AG04450 (cell line): ENCODE measurements at regions not wholly inside any gene's neighbourhood (a gene's known extent, or its start where the extent isn't known, plus 50 kb on each side); places are given as distances from the start of the nearest gene placed in this dataset.
"Not testable (repeated sequence)": the region's sequence is repeated elsewhere in the genome, so short reads cannot be mapped to it uniquely, and the experiment has no call there.

Source experiments
- CTCF ChIA-PET: fragments of 300-600, 350-600 bp; formaldehyde crosslinking; extraction: SDS; loops from one replicate; lab custom pipeline; 2022; ENCODE audit warnings: antibody characterized with exemption, inconsistent platforms; lab: Charles Lee
- POLR2A ChIA-PET: fragments of 350-600 bp; formaldehyde crosslinking; extraction: SDS; loops from one replicate; lab custom pipeline; 2021; ENCODE audit warnings: antibody characterized with exemption, inconsistent platforms; lab: Yijun Ruan, JAX
- DNase-seq: peaks from one replicate; pipeline ENCODE4 v3.0.0-alpha.2; 2011; ENCODE audit warnings: low read depth, low spot score
- H3K27ac ChIP-seq: one replicate; pipeline ENCODE4 v1.5.1; 2012; ENCODE audit warnings: low read depth, low read length, control low read depth
- H3K27me3 ChIP-seq: one replicate; pipeline ENCODE4 v1.6.0; 2012; ENCODE audit warnings: low read length; ENCODE audit not compliant: control insufficient read depth, insufficient read depth
- H3K4me3 ChIP-seq: 2 replicates; pipeline ENCODE4 v1.5.1; 2011; ENCODE audit warnings: mild to moderate bottlenecking, low read depth, low read length, control low read depth
- H3K9me3 ChIP-seq: 2 replicates; pipeline ENCODE4 v1.5.1; 2012; ENCODE audit warnings: low read length; ENCODE audit not compliant: control insufficient read depth, insufficient read depth
- TF ChIP-seq, protein P1 (sequence below): IDR thresholded peaks from 2 replicates; pipeline ENCODE4 v1.5.1; 2011; ENCODE audit warnings: low read depth, low read length, control low read depth, inconsistent platforms

DNA sequence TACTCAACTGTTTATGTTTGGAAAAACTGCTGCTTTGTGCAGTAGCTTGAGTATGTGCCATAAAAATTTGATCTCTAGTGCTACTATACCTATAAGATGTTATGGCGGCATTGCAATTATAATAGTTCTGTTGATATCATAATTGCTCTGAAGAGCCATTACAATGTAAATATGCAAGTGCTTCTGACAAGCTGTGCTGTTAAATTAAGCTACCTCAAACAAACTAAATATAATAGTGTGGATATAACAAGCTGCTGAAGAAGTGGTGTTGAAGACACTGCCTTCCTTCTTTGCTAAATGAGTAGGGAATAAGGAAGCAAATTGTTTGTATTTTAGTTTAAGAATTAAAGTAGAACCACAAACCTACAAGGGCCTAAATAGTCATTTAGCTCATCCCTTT is 301.0 kb upstream of the MIS18BP1 start:
- no peak for DNase-seq
- ChIA-PET POLR2A (no interaction called here), CTCF (no interaction called here)
- no peak overlapping the region for H3K27ac ChIP-seq
- peaks cover 15% of the 10 kb centered on the region for H3K9me3 ChIP-seq
- no peak overlapping the region for H3K4me3 ChIP-seq
- no peaks in the 10 kb centered on the region for H3K27me3 ChIP-seq
- TF ChIP-seq, protein P1, sequence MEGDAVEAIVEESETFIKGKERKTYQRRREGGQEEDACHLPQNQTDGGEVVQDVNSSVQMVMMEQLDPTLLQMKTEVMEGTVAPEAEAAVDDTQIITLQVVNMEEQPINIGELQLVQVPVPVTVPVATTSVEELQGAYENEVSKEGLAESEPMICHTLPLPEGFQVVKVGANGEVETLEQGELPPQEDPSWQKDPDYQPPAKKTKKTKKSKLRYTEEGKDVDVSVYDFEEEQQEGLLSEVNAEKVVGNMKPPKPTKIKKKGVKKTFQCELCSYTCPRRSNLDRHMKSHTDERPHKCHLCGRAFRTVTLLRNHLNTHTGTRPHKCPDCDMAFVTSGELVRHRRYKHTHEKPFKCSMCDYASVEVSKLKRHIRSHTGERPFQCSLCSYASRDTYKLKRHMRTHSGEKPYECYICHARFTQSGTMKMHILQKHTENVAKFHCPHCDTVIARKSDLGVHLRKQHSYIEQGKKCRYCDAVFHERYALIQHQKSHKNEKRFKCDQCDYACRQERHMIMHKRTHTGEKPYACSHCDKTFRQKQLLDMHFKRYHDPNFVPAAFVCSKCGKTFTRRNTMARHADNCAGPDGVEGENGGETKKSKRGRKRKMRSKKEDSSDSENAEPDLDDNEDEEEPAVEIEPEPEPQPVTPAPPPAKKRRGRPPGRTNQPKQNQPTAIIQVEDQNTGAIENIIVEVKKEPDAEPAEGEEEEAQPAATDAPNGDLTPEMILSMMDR, result no peak

DNA sequence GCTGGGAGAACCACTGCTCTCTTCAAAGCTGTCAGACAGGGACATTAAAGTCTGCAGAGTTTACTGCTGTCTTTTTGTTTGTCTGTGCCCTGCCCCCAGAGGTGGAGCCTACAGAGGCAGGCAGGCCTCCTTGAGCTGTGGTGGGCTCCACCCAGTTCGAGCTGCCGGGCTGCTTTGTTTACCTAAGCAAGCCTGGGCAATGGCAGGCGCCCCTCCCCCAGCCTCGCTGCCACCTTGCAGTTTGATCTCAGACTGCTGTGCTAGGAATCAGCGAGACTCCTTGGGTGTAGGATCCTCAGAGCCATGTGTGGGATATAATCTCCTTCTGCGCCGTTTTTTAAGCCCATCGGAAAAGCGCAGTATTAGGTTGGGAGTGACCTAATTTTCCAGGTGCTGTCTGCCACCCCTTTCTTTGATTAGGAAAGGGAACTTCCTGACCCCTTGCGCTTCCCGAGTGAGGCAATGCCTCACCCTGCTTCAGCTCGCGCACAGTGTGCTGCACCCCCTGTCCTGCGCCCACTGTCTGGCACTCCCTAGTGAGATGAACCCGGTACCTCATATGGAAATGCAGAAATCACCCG is 298.3 kb upstream of the MIS18BP1 start:
- H3K9me3 ChIP-seq, result peaks cover 15% of the 10 kb centered on the region
- CTCF ChIA-PET, H3K27me3 ChIP-seq, DNase-seq, H3K4me3 ChIP-seq, H3K27ac ChIP-seq, POLR2A ChIA-PET: not testable (repeated sequence)

DNA sequence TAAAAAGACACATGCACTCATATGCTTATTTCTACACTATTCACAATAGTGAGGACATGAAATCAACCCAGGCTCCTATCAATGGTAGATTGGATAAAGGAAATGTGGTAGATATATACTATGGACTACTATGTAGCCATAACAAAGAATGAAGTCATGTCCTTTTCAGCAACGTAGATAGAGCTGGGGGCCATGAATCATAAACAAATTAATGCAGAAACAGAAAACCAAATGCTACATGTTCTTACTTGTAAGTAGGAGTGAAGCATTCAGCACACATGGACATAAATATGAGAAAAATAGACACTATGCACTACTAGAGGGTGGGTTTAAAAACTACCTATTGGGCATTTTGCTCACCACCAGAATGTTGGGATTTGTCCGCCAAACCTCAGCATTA is 278.0 kb upstream of the MIS18BP1 start:
- DNase-seq, result no peak
- H3K27ac ChIP-seq, result no peak overlapping the region
- no peaks in the 10 kb centered on the region for H3K27me3 ChIP-seq
- peaks cover 17% of the 10 kb centered on the region for H3K9me3 ChIP-seq
- POLR2A ChIA-PET, result no interaction called here
- H3K4me3 ChIP-seq, result no peak overlapping the region
- CTCF ChIA-PET, result no interaction called here
- TF ChIP-seq, protein P1, result no peak

DNA sequence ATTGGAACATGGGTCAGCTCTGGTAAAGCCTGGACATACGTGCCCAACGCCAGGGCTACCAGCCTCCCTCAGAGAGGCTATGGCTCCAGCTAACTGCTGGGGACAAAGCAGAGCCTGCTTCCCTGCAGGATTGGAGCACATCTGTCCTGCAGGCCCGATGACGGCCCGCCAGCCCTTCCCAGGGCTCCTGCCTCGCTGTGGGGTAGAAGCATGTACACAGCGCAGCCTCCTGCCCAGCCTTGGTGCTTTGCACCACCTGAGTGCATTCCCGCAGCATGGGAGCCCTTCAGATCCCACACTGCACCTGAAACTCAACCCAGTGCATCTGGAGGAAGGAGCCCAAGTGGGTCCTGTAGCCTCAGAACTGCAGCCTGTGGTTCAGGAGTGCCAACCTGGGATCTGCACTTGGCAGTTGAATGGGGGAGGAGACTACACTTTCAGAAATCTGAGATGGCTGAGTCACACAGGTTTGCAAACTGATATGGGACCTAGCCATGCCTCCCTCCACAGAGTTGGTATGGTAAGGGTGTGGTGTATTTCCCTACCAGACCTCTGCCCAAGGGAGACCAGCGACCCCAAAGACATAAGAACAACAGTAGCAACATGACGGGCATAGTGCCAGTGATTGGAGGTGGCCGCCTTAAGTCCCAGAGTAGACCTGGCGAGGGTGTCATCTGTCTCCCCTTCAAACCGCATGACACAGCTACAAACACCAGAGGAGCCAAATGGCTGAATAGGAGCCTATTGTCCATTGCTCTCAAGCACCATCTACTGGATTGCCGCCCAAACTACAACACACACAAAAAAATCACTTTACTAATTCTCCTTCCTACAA is 273.9 kb upstream of the MIS18BP1 start:
- CTCF ChIA-PET, result interaction anchor here (0.6 kb wide), 1 partner anchor 380 kb away, joined by 3 read pairs; no protein-coding TSS in a partner anchor
- H3K9me3 ChIP-seq, result peaks cover 15% of the 10 kb centered on the region
- no peaks in the 10 kb centered on the region for H3K27me3 ChIP-seq
- no peak overlapping the region for H3K4me3 ChIP-seq
- TF ChIP-seq, protein P1, result no peak
- no peak for DNase-seq
- POLR2A ChIA-PET, result no interaction called here
- no peak overlapping the region for H3K27ac ChIP-seq

DNA sequence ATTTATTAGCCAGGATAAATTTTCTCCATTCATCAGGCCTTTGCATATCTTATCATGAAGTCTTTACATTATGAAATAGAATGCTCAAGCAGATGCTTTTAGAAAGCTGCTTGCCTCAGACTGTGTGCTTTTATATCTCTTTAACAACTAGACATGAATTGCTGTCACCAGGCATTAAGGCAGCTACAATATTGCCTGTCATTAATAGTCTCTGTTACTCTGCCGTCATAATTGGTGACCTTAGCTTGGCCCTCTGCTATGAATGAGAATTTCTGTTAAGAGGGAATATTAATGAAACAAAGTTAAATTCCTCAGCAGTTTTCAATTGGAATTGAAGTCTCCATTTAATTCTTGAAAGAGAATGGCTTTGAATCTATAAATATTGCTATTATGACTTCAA is 266.8 kb upstream of the MIS18BP1 start:
- no peak for DNase-seq
- CTCF ChIA-PET, result no interaction called here
- Histone ChIP-seq H3K27me3 (no peaks in the 10 kb centered on the region), H3K9me3 (no peaks in the 10 kb centered on the region; the same call in 1 of the 2 replicates), H3K4me3 (no peak overlapping the region), H3K27ac (no peak overlapping the region)
- POLR2A ChIA-PET, result no interaction called here
- TF ChIP-seq, protein P1, result no peak
